ENCODE measurements at regions not wholly inside any gene's neighbourhood (a gene's known extent, or its start where the extent isn't known, plus 50 kb on each side); places are given as distances from the start of the nearest gene placed in this dataset.

GRCh38 chr3:124315215-124316033 is 323.5 kb upstream of the ROPN1 start:
- TF ChIP-seq CTCF (conservative IDR thresholded peaks at IDR 0.05; ENCODE audit: low read length) (no peak), EZH2phosphoT487 (IDR thresholded peaks at IDR 0.05; ENCODE audit: borderline replicate concordance, low read depth, low read length) (no peak)

Measured in OCI-LY7 (cell line).